Glomerular visceral epithelial cell (primary cell): ENCODE measurements at regions not wholly inside any gene's neighbourhood (a gene's known extent, or its start where the extent isn't known, plus 50 kb on each side); places are given as distances from the start of the nearest gene placed in this dataset.

Source experiments
- DNase-seq: peaks from one replicate; pipeline ENCODE4 v3.0.0-alpha.2; 2016; ENCODE audit errors: extremely low spot score

- no peak for DNase-seq
Measured at GRCh38 chr4:111707491-111707890, 437.8 kb upstream of the FAM241A start.

- no peak for DNase-seq
Measured at GRCh38 chr4:111712093-111712677, 433.1 kb upstream of the FAM241A start.

- no peak for DNase-seq
Measured at GRCh38 chr4:111713276-111713675, 432.0 kb upstream of the FAM241A start.

GRCh38 chr4:111717921-111718320 lies 427.3 kb upstream of the FAM241A start:
- DNase-seq, result no peak

GRCh38 chr4:111718763-111719559 lies 426.3 kb upstream of the FAM241A start:
- DNase-seq, result no peak

GRCh38 chr4:111720866-111721265 lies 424.4 kb upstream of the FAM241A start:
- DNase-seq, result no peak

GRCh38 chr4:111722213-111722720 lies 423.0 kb upstream of the FAM241A start:
- DNase-seq, result no peak

GRCh38 chr4:111736516-111736915 lies 408.7 kb upstream of the FAM241A start:
- no peak for DNase-seq

- DNase-seq, result no peak
Measured at GRCh38 chr4:111744847-111745246, 400.4 kb upstream of the FAM241A start.

GRCh38 chr4:111748157-111748556 lies 397.1 kb upstream of the FAM241A start:
- no peak for DNase-seq

GRCh38 chr4:111754003-111754402 lies 391.3 kb upstream of the FAM241A start:
- DNase-seq, result no peak

- DNase-seq, result no peak
Measured at GRCh38 chr4:111755571-111755970, 389.7 kb upstream of the FAM241A start.

GRCh38 chr4:111761531-111761930 lies 383.7 kb upstream of the FAM241A start:
- no peak for DNase-seq

GRCh38 chr4:111770514-111770913 lies 374.7 kb upstream of the FAM241A start:
- no peak for DNase-seq

- DNase-seq, result no peak
Measured at GRCh38 chr4:111773858-111774257, 371.4 kb upstream of the FAM241A start.

GRCh38 chr4:111775556-111776297 lies 369.5 kb upstream of the FAM241A start:
- no peak for DNase-seq

- DNase-seq, result peak; percentile 28
Measured at GRCh38 chr4:111776561-111776960, 368.7 kb upstream of the FAM241A start.

GRCh38 chr4:111778543-111778942 lies 366.7 kb upstream of the FAM241A start:
- DNase-seq, result no peak

GRCh38 chr4:111780965-111781364 lies 364.3 kb upstream of the FAM241A start:
- no peak for DNase-seq

- peak; percentile 25 for DNase-seq
Measured at GRCh38 chr4:111781611-111782010, 363.6 kb upstream of the FAM241A start.

- no peak for DNase-seq
Measured at GRCh38 chr4:111788099-111788498, 357.2 kb upstream of the FAM241A start.

- no peak for DNase-seq
Measured at GRCh38 chr4:111789901-111790640, 355.2 kb upstream of the FAM241A start.
